Activated naive CD8-positive, alpha-beta T cell treated with anti-CD3 and anti-CD28 coated beads, Interleukin-2, amount 50 U/mL, for 24 hours (primary cell): ENCODE measurements at regions not wholly inside any gene's neighbourhood (a gene's known extent, or its start where the extent isn't known, plus 50 kb on each side); places are given as distances from the start of the nearest gene placed in this dataset.
"Not testable (repeated sequence)": the region's sequence is repeated elsewhere in the genome, so short reads cannot be mapped to it uniquely, and the experiment has no call there.

Experiments
- ATAC-seq: fragments of 150-1000 bp; cut with Tn5 transposase; one replicate; pipeline ENCODE4 v1.10.0; 2021
- DNase-seq: peaks from one replicate; pipeline ENCODE4 v3.0.0; 2021
- H3K27ac Mint-ChIP-seq: one replicate; pipeline ENCODE4 v1.8.0; 2021; ENCODE audit warnings: mild to moderate bottlenecking, mixed read lengths
- H3K27me3 Mint-ChIP-seq: one replicate; pipeline ENCODE4 v1.8.0; 2021; ENCODE audit warnings: mixed read lengths
- H3K36me3 Mint-ChIP-seq: one replicate; pipeline ENCODE4 v1.8.0; 2021; ENCODE audit warnings: low read depth, mixed read lengths
- H3K4me1 Mint-ChIP-seq: one replicate; pipeline ENCODE4 v1.8.0; 2021; ENCODE audit warnings: mixed read lengths
- H3K4me3 Mint-ChIP-seq: one replicate; pipeline ENCODE4 v1.8.0; 2021; ENCODE audit warnings: mild to moderate bottlenecking, moderate library complexity, mixed read lengths
- H3K9me3 Mint-ChIP-seq: one replicate; pipeline ENCODE4 v1.8.0; 2021; ENCODE audit warnings: mixed read lengths

GRCh38 chr2:87633287-87633963 is 114.5 kb upstream of the PLGLB2 start:
- H3K27ac Mint-ChIP-seq = peak overlapping the region; percentile 82
- H3K27me3 Mint-ChIP-seq, H3K36me3 Mint-ChIP-seq, H3K4me3 Mint-ChIP-seq, H3K9me3 Mint-ChIP-seq: not testable (repeated sequence)
- ATAC-seq (peak; percentile 53), DNase-seq (peak; percentile 24)
- peaks cover 31% of the 10 kb centered on the region for H3K4me1 Mint-ChIP-seq

- H3K27me3 Mint-ChIP-seq, H3K9me3 Mint-ChIP-seq, H3K36me3 Mint-ChIP-seq: not testable (repeated sequence)
- peak overlapping the region; percentile 96 for H3K27ac Mint-ChIP-seq
- peak overlapping the region; percentile 45 for H3K4me3 Mint-ChIP-seq
- ATAC-seq (peak; percentile 51), DNase-seq (peak; percentile 26)
- peaks cover 31% of the 10 kb centered on the region for H3K4me1 Mint-ChIP-seq
These were observed 113.8 kb upstream of the PLGLB2 start for GRCh38 chr2:87634106-87634505.

GRCh38 chr2:87634971-87635650 is 112.8 kb upstream of the PLGLB2 start:
- peak; percentile 26 for DNase-seq
- not testable (repeated sequence) for H3K9me3 Mint-ChIP-seq, H3K36me3 Mint-ChIP-seq, H3K27me3 Mint-ChIP-seq
- H3K4me1 Mint-ChIP-seq = peaks cover 28% of the 10 kb centered on the region
- ATAC-seq = peak; percentile 20
- H3K27ac Mint-ChIP-seq = peak overlapping the region; percentile 96
- H3K4me3 Mint-ChIP-seq = peak overlapping the region; percentile 36

- ATAC-seq = not testable (repeated sequence)
These were observed 111.6 kb upstream of the PLGLB2 start for GRCh38 chr2:87636246-87636645.

GRCh38 chr2:87636735-87637134 is 111.2 kb upstream of the PLGLB2 start:
- H3K27ac Mint-ChIP-seq, H3K9me3 Mint-ChIP-seq, ATAC-seq, H3K36me3 Mint-ChIP-seq, H3K4me3 Mint-ChIP-seq, H3K27me3 Mint-ChIP-seq, DNase-seq: not testable (repeated sequence)
- peaks cover 24% of the 10 kb centered on the region for H3K4me1 Mint-ChIP-seq

More at GRCh38 chr2:87636246-87636645, 111.6 kb upstream of the PLGLB2 start:
- H3K27me3 Mint-ChIP-seq, H3K27ac Mint-ChIP-seq, H3K9me3 Mint-ChIP-seq, DNase-seq, H3K36me3 Mint-ChIP-seq, H3K4me3 Mint-ChIP-seq: not testable (repeated sequence)
- peaks cover 28% of the 10 kb centered on the region for H3K4me1 Mint-ChIP-seq

- DNase-seq, H3K27me3 Mint-ChIP-seq, ATAC-seq, H3K9me3 Mint-ChIP-seq, H3K27ac Mint-ChIP-seq, H3K4me3 Mint-ChIP-seq, H3K36me3 Mint-ChIP-seq: not testable (repeated sequence)
- H3K4me1 Mint-ChIP-seq = peaks cover 24% of the 10 kb centered on the region
These were observed 110.5 kb upstream of the PLGLB2 start for GRCh38 chr2:87637249-87637990.

GRCh38 chr2:87638114-87638807 is 109.6 kb upstream of the PLGLB2 start:
- H3K36me3 Mint-ChIP-seq, H3K27me3 Mint-ChIP-seq, H3K4me3 Mint-ChIP-seq, DNase-seq, H3K27ac Mint-ChIP-seq, ATAC-seq, H3K9me3 Mint-ChIP-seq: not testable (repeated sequence)
- H3K4me1 Mint-ChIP-seq = peaks cover 22% of the 10 kb centered on the region

GRCh38 chr2:87638872-87639271 is 109.0 kb upstream of the PLGLB2 start:
- H3K27ac Mint-ChIP-seq, H3K4me3 Mint-ChIP-seq, H3K9me3 Mint-ChIP-seq, ATAC-seq, DNase-seq, H3K36me3 Mint-ChIP-seq, H3K27me3 Mint-ChIP-seq: not testable (repeated sequence)
- peaks cover 20% of the 10 kb centered on the region for H3K4me1 Mint-ChIP-seq

GRCh38 chr2:87639801-87640440 is 108.0 kb upstream of the PLGLB2 start:
- H3K9me3 Mint-ChIP-seq, DNase-seq, ATAC-seq, H3K36me3 Mint-ChIP-seq, H3K27me3 Mint-ChIP-seq, H3K4me1 Mint-ChIP-seq, H3K27ac Mint-ChIP-seq, H3K4me3 Mint-ChIP-seq: not testable (repeated sequence)

GRCh38 chr2:87640961-87641563 is 106.8 kb upstream of the PLGLB2 start:
- not testable (repeated sequence) for H3K4me3 Mint-ChIP-seq, H3K4me1 Mint-ChIP-seq, H3K27me3 Mint-ChIP-seq, DNase-seq, H3K36me3 Mint-ChIP-seq, H3K9me3 Mint-ChIP-seq, H3K27ac Mint-ChIP-seq
- peak; percentile 22 for ATAC-seq

- not testable (repeated sequence) for H3K4me1 Mint-ChIP-seq, H3K27ac Mint-ChIP-seq, H3K27me3 Mint-ChIP-seq, ATAC-seq, H3K36me3 Mint-ChIP-seq, H3K9me3 Mint-ChIP-seq, H3K4me3 Mint-ChIP-seq, DNase-seq
These were observed 104.7 kb upstream of the PLGLB2 start for GRCh38 chr2:87643165-87643564.

GRCh38 chr2:87647737-87648498 is 100.0 kb upstream of the PLGLB2 start:
- not testable (repeated sequence) for H3K9me3 Mint-ChIP-seq, H3K4me3 Mint-ChIP-seq, H3K27ac Mint-ChIP-seq, H3K4me1 Mint-ChIP-seq, DNase-seq, H3K27me3 Mint-ChIP-seq, H3K36me3 Mint-ChIP-seq
- peak; percentile 51 for ATAC-seq

- H3K27ac Mint-ChIP-seq, H3K9me3 Mint-ChIP-seq, H3K27me3 Mint-ChIP-seq, H3K4me3 Mint-ChIP-seq, DNase-seq, H3K4me1 Mint-ChIP-seq, ATAC-seq, H3K36me3 Mint-ChIP-seq: not testable (repeated sequence)
These were observed 99.1 kb upstream of the PLGLB2 start for GRCh38 chr2:87648815-87649214.
